Stimulated activated CD4-positive, alpha-beta T cell treated with anti-CD3 and anti-CD28 coated beads, Interleukin-1b, Interleukin-23, amount 100 ng/mL, for 48 hours (primary cell): ENCODE measurements at regions not wholly inside any gene's neighbourhood (a gene's known extent, or its start where the extent isn't known, plus 50 kb on each side); places are given as distances from the start of the nearest gene placed in this dataset.
"Not testable (repeated sequence)": the region's sequence is repeated elsewhere in the genome, so short reads cannot be mapped to it uniquely, and the experiment has no call there.

ENCODE experiments used
- DNase-seq: peaks from one replicate; pipeline ENCODE4 v3.0.0-alpha.2; 2020

GRCh38 chr6:115539531-115539930 lies 521.2 kb downstream of the FRK start:
- no peak for DNase-seq

- no peak for DNase-seq
Measured at GRCh38 chr6:115524821-115525220, 535.9 kb downstream of the FRK start.

GRCh38 chr6:115521747-115522146 lies 538.9 kb downstream of the FRK start:
- not testable (repeated sequence) for DNase-seq

GRCh38 chr6:115514656-115515055 lies 546.0 kb downstream of the FRK start:
- no peak for DNase-seq

GRCh38 chr6:115512923-115513322 lies 547.8 kb downstream of the FRK start:
- no peak for DNase-seq

GRCh38 chr6:115511771-115512170 lies 548.9 kb downstream of the FRK start:
- no peak for DNase-seq

- not testable (repeated sequence) for DNase-seq
Measured at GRCh38 chr6:115502432-115502831, 558.3 kb downstream of the FRK start.

GRCh38 chr6:115495184-115495583 lies 565.5 kb downstream of the FRK start:
- no peak for DNase-seq

GRCh38 chr6:115487331-115487730 lies 573.4 kb downstream of the FRK start:
- no peak for DNase-seq

GRCh38 chr6:115485400-115485799 lies 575.3 kb downstream of the FRK start:
- no peak for DNase-seq

- DNase-seq = not testable (repeated sequence)
Measured at GRCh38 chr6:115480543-115480942, 580.1 kb downstream of the FRK start.

- DNase-seq = no peak
Measured at GRCh38 chr6:115474443-115475041, 586.1 kb downstream of the FRK start.

GRCh38 chr6:115468272-115469005 lies 592.3 kb downstream of the FRK start:
- DNase-seq = no peak

GRCh38 chr6:115467726-115468125 lies 593.0 kb downstream of the FRK start:
- no peak for DNase-seq

GRCh38 chr6:115460913-115461312 lies 599.8 kb downstream of the FRK start:
- DNase-seq = no peak

GRCh38 chr6:115456848-115457247 lies 603.8 kb downstream of the FRK start:
- DNase-seq = no peak

GRCh38 chr6:115443825-115444478 lies 616.7 kb downstream of the FRK start:
- DNase-seq = no peak

GRCh38 chr6:115442323-115442722 lies 618.4 kb downstream of the FRK start:
- DNase-seq = no peak

- no peak for DNase-seq
Measured at GRCh38 chr6:115441651-115442050, 619.0 kb downstream of the FRK start.

GRCh38 chr6:115415378-115415777 lies 645.3 kb downstream of the FRK start:
- DNase-seq = no peak

GRCh38 chr6:115414916-115415315 lies 645.8 kb downstream of the FRK start:
- not testable (repeated sequence) for DNase-seq

GRCh38 chr6:115411756-115412155 lies 648.9 kb downstream of the FRK start:
- DNase-seq = no peak

- DNase-seq = no peak
Measured at GRCh38 chr6:115404446-115404845, 656.2 kb downstream of the FRK start.

GRCh38 chr6:115398607-115399006 lies 662.1 kb downstream of the FRK start:
- no peak for DNase-seq
